Lung (tissue), 11 donors: ENCODE measurements at regions not wholly inside any gene's neighbourhood (a gene's known extent, or its start where the extent isn't known, plus 50 kb on each side); places are given as distances from the start of the nearest gene placed in this dataset.

Experiments
- ATAC-seq: fragments of 200-7000 bp; cut with Tn5 transposase; one replicate; pipeline ENCODE4 v1.9.1; 2020; ENCODE audit warnings: moderate number of reproducible peaks; ENCODE audit not compliant: insufficient read depth, low FRiP score
- DNase-seq, 3 donors: peaks; one replicate each; pipeline ENCODE4 v3.0.0-alpha.2; 2013 to 2017
- H3K27ac ChIP-seq, 2 donors: one replicate each; pipeline ENCODE4 v1.5.1; 2013; ENCODE audit warnings: mild to moderate bottlenecking in 2 of 2, moderate library complexity in 2 of 2, control low read depth in 1 of 2, inconsistent platforms in 1 of 2, low read depth in 1 of 2, low read length in 1 of 2
- H3K27me3 ChIP-seq, 3 donors: one replicate each; pipeline ENCODE4 v1.5.1; 2013; ENCODE audit warnings: low read length in 2 of 3; ENCODE audit not compliant: control insufficient read depth in 3 of 3, insufficient read depth in 3 of 3
- H3K36me3 ChIP-seq, 4 donors: one replicate each; pipeline ENCODE4 v1.5.1; 2013; ENCODE audit warnings: low read length in 4 of 4, mild to moderate bottlenecking in 1 of 4, moderate library complexity in 1 of 4; ENCODE audit not compliant: control insufficient read depth in 4 of 4, insufficient read depth in 4 of 4
- H3K4me1 ChIP-seq, 5 donors: one replicate each; pipeline ENCODE4 v1.5.1; 2013; ENCODE audit warnings: low read length in 5 of 5, mild to moderate bottlenecking in 2 of 5, moderate library complexity in 1 of 5; ENCODE audit not compliant: control insufficient read depth in 5 of 5, insufficient read depth in 5 of 5
- H3K4me3 ChIP-seq: one replicate; pipeline ENCODE4 v1.5.1; 2013; ENCODE audit warnings: mild to moderate bottlenecking, control low read depth, moderate library complexity
- H3K9ac ChIP-seq, 2 donors: one replicate each; pipeline ENCODE4 v1.5.1; 2013; ENCODE audit warnings: low read length in 2 of 2, control low read depth in 1 of 2; ENCODE audit not compliant: insufficient read depth in 1 of 2
- H3K9me3 ChIP-seq, 4 donors: one replicate each; pipeline ENCODE4 v1.5.1; 2013; ENCODE audit warnings: low read length in 3 of 4, mild to moderate bottlenecking in 1 of 4, moderate library complexity in 1 of 4; ENCODE audit not compliant: control insufficient read depth in 4 of 4, insufficient read depth in 3 of 4
- WGBS, 2 donors: extraction: QIAGEN DNeasy Blood & Tissue Kit; methylation state at CpG; one replicate each; pipeline ENCODE4 v1.1.7; 2013; 5-methylcytosine and 5-hydroxymethylcytosine counted together
- TF ChIP-seq, protein P1 (sequence below): IDR thresholded peaks from 2 replicates; pipeline ENCODE4 v1.5.1; 2012; ENCODE audit warnings: mild to moderate bottlenecking; ENCODE audit errors: control extremely low read depth, extremely low read depth
- donor health status: control.
- donor health status: control.
- donor health status: Bipolar disorder and iron deficiency.
- donor health status: healthy.
- donor health status: DM: yes; HTN: yes; CAD: no.

DNA sequence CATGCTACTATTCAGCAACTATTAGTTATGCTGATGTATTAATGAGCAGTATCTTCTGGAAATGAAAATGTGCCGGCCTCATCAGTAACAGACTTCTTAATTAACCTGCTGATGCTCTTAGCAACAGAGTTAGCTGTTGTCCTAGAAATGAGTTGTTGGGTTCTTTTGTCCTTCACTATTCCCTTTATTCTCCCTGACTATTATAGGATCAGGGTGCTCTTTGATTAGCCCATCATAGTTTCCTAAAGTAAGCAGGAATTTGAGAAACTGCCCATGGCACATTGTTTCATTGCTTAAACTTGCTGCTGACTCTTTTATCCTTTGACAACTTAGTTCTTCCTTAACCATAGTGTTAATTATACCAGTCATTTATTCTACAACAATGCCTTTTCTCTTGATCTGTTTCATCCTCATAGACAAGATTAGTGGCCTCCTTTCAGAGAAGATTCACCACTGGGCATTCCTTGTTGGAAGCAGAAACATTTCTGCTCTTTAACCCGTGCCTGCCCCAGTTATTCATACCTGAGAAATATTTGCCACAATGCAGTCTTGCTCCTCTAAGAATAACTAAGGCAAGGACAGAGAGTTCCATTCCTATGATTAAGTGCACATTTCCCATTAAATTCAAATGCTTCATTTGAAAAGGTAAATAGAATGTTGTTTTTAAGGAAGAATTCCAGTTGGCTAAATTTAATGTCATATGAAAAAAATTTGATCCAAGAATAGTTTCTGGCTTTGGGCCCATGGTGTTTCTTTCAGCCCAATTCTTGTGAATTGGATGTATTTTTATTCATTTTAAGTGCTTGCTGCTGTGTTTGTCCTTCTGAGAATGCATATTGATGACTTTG is 573.3 kb upstream of the TBL1XR1 start:
- no peak overlapping the region for H3K27ac ChIP-seq
- ATAC-seq = no peak
- no peaks in the 10 kb centered on the region for H3K9me3 ChIP-seq
- WGBS, 2 donors = 84 to 89% methylated on average over 2 of the region's 2 CpGs
- peak in 1 of 3 donors; percentile 62 for DNase-seq
- TF ChIP-seq, protein P1, sequence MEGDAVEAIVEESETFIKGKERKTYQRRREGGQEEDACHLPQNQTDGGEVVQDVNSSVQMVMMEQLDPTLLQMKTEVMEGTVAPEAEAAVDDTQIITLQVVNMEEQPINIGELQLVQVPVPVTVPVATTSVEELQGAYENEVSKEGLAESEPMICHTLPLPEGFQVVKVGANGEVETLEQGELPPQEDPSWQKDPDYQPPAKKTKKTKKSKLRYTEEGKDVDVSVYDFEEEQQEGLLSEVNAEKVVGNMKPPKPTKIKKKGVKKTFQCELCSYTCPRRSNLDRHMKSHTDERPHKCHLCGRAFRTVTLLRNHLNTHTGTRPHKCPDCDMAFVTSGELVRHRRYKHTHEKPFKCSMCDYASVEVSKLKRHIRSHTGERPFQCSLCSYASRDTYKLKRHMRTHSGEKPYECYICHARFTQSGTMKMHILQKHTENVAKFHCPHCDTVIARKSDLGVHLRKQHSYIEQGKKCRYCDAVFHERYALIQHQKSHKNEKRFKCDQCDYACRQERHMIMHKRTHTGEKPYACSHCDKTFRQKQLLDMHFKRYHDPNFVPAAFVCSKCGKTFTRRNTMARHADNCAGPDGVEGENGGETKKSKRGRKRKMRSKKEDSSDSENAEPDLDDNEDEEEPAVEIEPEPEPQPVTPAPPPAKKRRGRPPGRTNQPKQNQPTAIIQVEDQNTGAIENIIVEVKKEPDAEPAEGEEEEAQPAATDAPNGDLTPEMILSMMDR = no peak
- no peaks in the 10 kb centered on the region for H3K27me3 ChIP-seq
- H3K9ac ChIP-seq = no peak overlapping the region
- no peaks in the 10 kb centered on the region for H3K36me3 ChIP-seq
- no peak overlapping the region for H3K4me3 ChIP-seq
- H3K4me1 ChIP-seq = peaks cover 0 to 26% (median 6%) of the 10 kb centered on the region in 5 donors

DNA sequence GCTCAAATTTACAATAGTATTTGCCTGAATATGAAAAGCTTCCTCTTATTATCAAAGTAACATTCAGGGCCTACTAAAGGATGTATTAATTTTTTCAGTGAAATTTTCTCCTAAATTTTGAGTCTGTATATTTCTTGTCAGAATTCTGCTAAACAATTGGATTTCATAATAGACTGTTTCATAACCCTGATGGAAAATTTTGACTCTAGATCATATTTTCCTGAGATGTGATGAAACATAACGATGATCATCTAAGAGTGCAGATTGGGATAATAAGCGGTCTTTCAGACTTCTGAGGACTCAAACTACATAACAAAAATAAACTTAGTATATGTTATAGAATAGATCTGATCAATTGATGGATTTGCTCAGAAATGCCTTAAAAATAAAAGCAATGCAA is 574.5 kb upstream of the TBL1XR1 start:
- Histone ChIP-seq H3K9ac (no peak overlapping the region), H3K27me3 (no peaks in the 10 kb centered on the region), H3K4me1 (peaks cover 0 to 32% (median 6%) of the 10 kb centered on the region in 5 donors), H3K9me3 (no peaks in the 10 kb centered on the region), H3K4me3 (no peak overlapping the region), H3K36me3 (no peaks in the 10 kb centered on the region), H3K27ac (no peak overlapping the region)
- ATAC-seq = no peak
- TF ChIP-seq, protein P1 = no peak
- DNase-seq = no peak
- 54 to 67% methylated on average over 2 of the region's 2 CpGs for WGBS, 2 donors

DNA sequence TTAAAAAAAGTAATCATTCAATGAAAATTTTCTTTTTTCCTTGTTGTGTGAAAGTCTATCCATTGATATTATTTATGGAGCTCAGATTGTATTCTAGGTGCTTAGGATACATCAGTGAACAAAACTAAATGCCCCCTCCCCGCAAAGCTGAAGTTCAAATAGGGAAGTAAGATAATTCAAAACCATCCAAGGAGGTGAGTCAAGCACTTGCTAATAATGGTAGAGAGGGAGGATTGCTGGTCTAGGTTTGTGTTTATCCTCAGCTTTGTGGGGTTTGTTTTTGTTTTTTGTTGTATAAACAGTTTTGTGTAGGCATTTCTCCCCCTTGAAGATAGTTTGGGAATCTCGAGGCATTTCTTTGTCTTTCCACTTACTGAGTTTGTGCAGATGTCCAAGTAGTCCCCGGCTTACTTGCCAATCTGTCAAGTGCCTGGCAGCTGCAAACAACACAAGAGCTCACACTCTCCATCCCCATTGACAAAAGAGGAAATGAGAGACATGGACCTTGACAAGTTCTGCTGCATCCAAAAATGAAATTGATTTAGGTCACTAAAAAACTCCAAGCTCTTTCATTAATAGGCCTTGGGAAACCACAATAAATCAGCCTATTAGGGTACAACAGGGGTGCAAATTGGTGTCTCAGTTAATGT is 575.8 kb upstream of the TBL1XR1 start:
- Histone ChIP-seq H3K27ac (no peak overlapping the region), H3K4me1 (peaks cover 0 to 38% (median 6%) of the 10 kb centered on the region in 5 donors), H3K9ac (no peak overlapping the region), H3K4me3 (no peak overlapping the region), H3K27me3 (no peaks in the 10 kb centered on the region), H3K9me3 (no peaks in the 10 kb centered on the region), H3K36me3 (no peaks in the 10 kb centered on the region)
- 52 to 74% methylated on average over 3 of the region's 3 CpGs for WGBS, 2 donors
- TF ChIP-seq, protein P1 = no peak
- peak in 1 of 3 donors; percentile 51 for DNase-seq
- no peak for ATAC-seq
